Neural cell (in vitro differentiated cells): ENCODE measurements at regions not wholly inside any gene's neighbourhood (a gene's known extent, or its start where the extent isn't known, plus 50 kb on each side); places are given as distances from the start of the nearest gene placed in this dataset.

Experiments
- H2AFZ ChIP-seq: fragments of 200-600, 300-800 bp; sonication (generic), shearing (Covaris generic); 2 replicates; pipeline ENCODE4 v1.6.0; 2014; ENCODE audit warnings: low read depth, mild to moderate bottlenecking, antibody characterized with exemption, low read length, moderate library complexity
- H3F3A ChIP-seq: fragments of 200-600 bp; shearing (Covaris generic); 2 replicates; pipeline ENCODE4 v1.6.1; 2016; ENCODE audit warnings: mild to moderate bottlenecking, moderate library complexity, mixed read lengths, antibody characterized with exemption, low read length; ENCODE audit not compliant: insufficient read depth, poor library complexity, severe bottlenecking
- H3K27ac ChIP-seq: fragments of 200-600, 300-800 bp; sonication (generic), shearing (Covaris generic); 2 replicates; pipeline ENCODE4 v1.5.1; 2014; ENCODE audit warnings: mild to moderate bottlenecking, low read length, moderate library complexity
- H3K27me3 ChIP-seq: fragments of 300-800, 200-600 bp; sonication (generic), shearing (Covaris generic); 2 replicates; pipeline ENCODE4 v1.6.0; 2014; ENCODE audit warnings: mild to moderate bottlenecking, low read depth, low read length, moderate library complexity; ENCODE audit not compliant: insufficient read depth
- H3K36me3 ChIP-seq: fragments of 300-800, 200-600 bp; sonication (generic), shearing (Covaris generic); 2 replicates; pipeline ENCODE4 v1.5.1; 2014; ENCODE audit warnings: mild to moderate bottlenecking, antibody characterized with exemption, low read length, moderate library complexity; ENCODE audit not compliant: insufficient read depth
- H3K4me2 ChIP-seq: fragments of 300-800, 200-600 bp; sonication (generic), shearing (Covaris generic); 2 replicates; pipeline ENCODE4 v1.6.0; 2014; ENCODE audit warnings: mild to moderate bottlenecking, low read length
- H3K4me3 ChIP-seq: fragments of 300-800, 200-600 bp; sonication (generic), shearing (Covaris generic); 2 replicates; pipeline ENCODE4 v1.5.1; 2014; ENCODE audit warnings: mild to moderate bottlenecking, low read length, moderate library complexity
- H3K79me2 ChIP-seq: fragments of 200-600 bp; shearing (Covaris generic); replicated peaks from 2 replicates; pipeline ENCODE4 v1.6.0; 2014; ENCODE audit warnings: mild to moderate bottlenecking, low read length, moderate library complexity; ENCODE audit not compliant: insufficient read depth
- H3K9ac ChIP-seq: fragments of 300-800, 200-600 bp; sonication (generic), shearing (Covaris generic); 2 replicates; pipeline ENCODE4 v1.6.1; 2016; ENCODE audit warnings: mild to moderate bottlenecking, low read length, mixed read lengths
- H3K9me2 ChIP-seq: fragments of 200-600 bp; shearing (Covaris generic); 2 replicates; pipeline ENCODE4 v1.6.1; 2016; ENCODE audit warnings: mild to moderate bottlenecking, low read length, mixed read lengths; ENCODE audit not compliant: insufficient read depth
- H3K9me3 ChIP-seq: fragments of 200-600, 300-800 bp; sonication (generic), shearing (Covaris generic); 2 replicates; pipeline ENCODE4 v1.6.1; 2016; ENCODE audit warnings: mild to moderate bottlenecking, mixed run types, low read length, moderate library complexity, mixed read lengths
- H4K20me1 ChIP-seq: fragments of 200-600 bp; shearing (Covaris generic); 2 replicates; pipeline ENCODE4 v1.6.1; 2016; ENCODE audit warnings: mild to moderate bottlenecking, mixed run types; ENCODE audit not compliant: insufficient read depth
- EP300 ChIP-seq: fragments of 450-650 bp; conservative IDR thresholded peaks from 2 replicates; pipeline ENCODE4 v1.6.1; 2014; ENCODE audit warnings: antibody characterized with exemption, mild to moderate bottlenecking, moderate library complexity; ENCODE audit not compliant: poor library complexity, severe bottlenecking
- EZH2 ChIP-seq: fragments of 200-600, 300-800 bp; shearing (Covaris generic), sonication (generic); IDR thresholded peaks from 2 replicates; pipeline ENCODE4 v1.6.1; 2014; ENCODE audit warnings: antibody characterized with exemption, low read length, borderline replicate concordance, mild to moderate bottlenecking; ENCODE audit not compliant: insufficient read depth, poor library complexity, severe bottlenecking
- MXI1 ChIP-seq: fragments of 450-650 bp; conservative IDR thresholded peaks from 2 replicates; pipeline ENCODE4 v1.6.1; 2014; ENCODE audit warnings: antibody characterized with exemption, mild to moderate bottlenecking; ENCODE audit not compliant: poor library complexity, severe bottlenecking
- POLR2AphosphoS5 ChIP-seq: IDR thresholded peaks from 2 replicates; pipeline ENCODE4 v1.6.1; 2012
- RAD21 ChIP-seq: fragments of 450-650 bp; conservative IDR thresholded peaks from 2 replicates; pipeline ENCODE4 v1.6.1; 2014; ENCODE audit warnings: antibody characterized with exemption, mild to moderate bottlenecking, moderate library complexity
- REST ChIP-seq: IDR thresholded peaks from 2 replicates; pipeline ENCODE4 v1.6.1; 2012; ENCODE audit warnings: borderline replicate concordance
- SMC3 ChIP-seq: fragments of 450-650 bp; conservative IDR thresholded peaks from 2 replicates; pipeline ENCODE4 v1.6.1; 2014; ENCODE audit warnings: antibody characterized with exemption, mild to moderate bottlenecking, moderate library complexity; ENCODE audit not compliant: poor library complexity
- TAF1 ChIP-seq: IDR thresholded peaks from 2 replicates; pipeline ENCODE4 v1.6.1; 2012; ENCODE audit warnings: low read depth
- TF ChIP-seq, protein P1 (sequence below): fragments of 450-650 bp; IDR thresholded peaks from 2 replicates; pipeline ENCODE4 v1.5.1; 2014; ENCODE audit warnings: antibody characterized with exemption, mild to moderate bottlenecking, moderate library complexity; ENCODE audit not compliant: poor library complexity, severe bottlenecking

DNA sequence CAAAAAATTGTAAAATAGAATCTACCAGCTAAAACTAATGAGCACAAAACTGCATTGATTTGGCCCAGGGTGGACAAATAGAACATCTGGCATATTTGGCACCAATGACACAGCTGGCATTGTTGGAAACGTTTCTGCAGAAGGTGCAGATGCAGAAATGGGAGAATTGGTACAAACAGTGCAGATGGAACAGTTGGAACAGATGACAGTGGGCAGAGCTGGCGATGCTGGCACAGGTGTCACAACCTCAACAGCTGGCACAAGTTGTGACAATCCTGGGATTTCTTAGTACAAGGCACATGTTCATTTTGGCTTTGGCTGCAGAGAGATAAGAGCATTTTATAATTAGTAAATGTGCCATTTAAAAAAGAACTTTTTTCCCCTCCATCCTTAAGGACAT, 91.1 kb upstream of the ZBTB18 start:
- H3K9ac ChIP-seq = no peak overlapping the region
- no peaks in the 10 kb centered on the region for H4K20me1 ChIP-seq
- no peak overlapping the region for H3K4me2 ChIP-seq
- H3F3A ChIP-seq = no peaks in the 10 kb centered on the region
- H3K9me3 ChIP-seq = no peaks in the 10 kb centered on the region
- H2AFZ ChIP-seq = no peak overlapping the region
- no peak overlapping the region for H3K4me3 ChIP-seq
- H3K27me3 ChIP-seq = no peaks in the 10 kb centered on the region
- no peak overlapping the region for H3K27ac ChIP-seq
- TF ChIP-seq, protein P1, sequence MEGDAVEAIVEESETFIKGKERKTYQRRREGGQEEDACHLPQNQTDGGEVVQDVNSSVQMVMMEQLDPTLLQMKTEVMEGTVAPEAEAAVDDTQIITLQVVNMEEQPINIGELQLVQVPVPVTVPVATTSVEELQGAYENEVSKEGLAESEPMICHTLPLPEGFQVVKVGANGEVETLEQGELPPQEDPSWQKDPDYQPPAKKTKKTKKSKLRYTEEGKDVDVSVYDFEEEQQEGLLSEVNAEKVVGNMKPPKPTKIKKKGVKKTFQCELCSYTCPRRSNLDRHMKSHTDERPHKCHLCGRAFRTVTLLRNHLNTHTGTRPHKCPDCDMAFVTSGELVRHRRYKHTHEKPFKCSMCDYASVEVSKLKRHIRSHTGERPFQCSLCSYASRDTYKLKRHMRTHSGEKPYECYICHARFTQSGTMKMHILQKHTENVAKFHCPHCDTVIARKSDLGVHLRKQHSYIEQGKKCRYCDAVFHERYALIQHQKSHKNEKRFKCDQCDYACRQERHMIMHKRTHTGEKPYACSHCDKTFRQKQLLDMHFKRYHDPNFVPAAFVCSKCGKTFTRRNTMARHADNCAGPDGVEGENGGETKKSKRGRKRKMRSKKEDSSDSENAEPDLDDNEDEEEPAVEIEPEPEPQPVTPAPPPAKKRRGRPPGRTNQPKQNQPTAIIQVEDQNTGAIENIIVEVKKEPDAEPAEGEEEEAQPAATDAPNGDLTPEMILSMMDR = no peak
- TF ChIP-seq SMC3 (no peak), TAF1 (no peak)
- H3K9me2 ChIP-seq = no peaks in the 10 kb centered on the region
- H3K36me3 ChIP-seq = no peaks in the 10 kb centered on the region
- no peaks in the 10 kb centered on the region for H3K79me2 ChIP-seq

- H3K9me3 ChIP-seq = no peaks in the 10 kb centered on the region
- TF ChIP-seq, protein P1 = no peak
- TF ChIP-seq SMC3 (no peak), POLR2AphosphoS5 (no peak), REST (no peak), RAD21 (no peak), MXI1 (no peak), EP300 (no peak), EZH2 (no peak), TAF1 (no peak)
- H3K9ac ChIP-seq = no peak overlapping the region
Measured at GRCh38 chr1:243957141-243957540, 93.9 kb upstream of the ZBTB18 start.

More at GRCh38 chr1:243957141-243957540, 93.9 kb upstream of the ZBTB18 start:
- no peak overlapping the region for H2AFZ ChIP-seq
- no peak overlapping the region for H3K4me3 ChIP-seq
- no peaks in the 10 kb centered on the region for H4K20me1 ChIP-seq
- H3K79me2 ChIP-seq = no peaks in the 10 kb centered on the region
- no peaks in the 10 kb centered on the region for H3F3A ChIP-seq
- H3K4me2 ChIP-seq = no peak overlapping the region
- no peaks in the 10 kb centered on the region for H3K27me3 ChIP-seq
- H3K27ac ChIP-seq = no peak overlapping the region
- H3K9me2 ChIP-seq = no peaks in the 10 kb centered on the region
- no peaks in the 10 kb centered on the region for H3K36me3 ChIP-seq
